LNCAP (cell line): ENCODE measurements at regions not wholly inside any gene's neighbourhood (a gene's known extent, or its start where the extent isn't known, plus 50 kb on each side); places are given as distances from the start of the nearest gene placed in this dataset.

Experiments used
- CTCF ChIP-seq: fragments of 450-650 bp; IDR thresholded peaks from 2 replicates; pipeline ENCODE4 v1.5.1; 2017; ENCODE audit warnings: mild to moderate bottlenecking

- no peak for TF ChIP-seq CTCF
Observed at GRCh38 chr1:90841473-90841872, 124.4 kb upstream of the BARHL2 start.

- TF ChIP-seq CTCF: no peak
Observed at GRCh38 chr1:90840352-90840751, 123.2 kb upstream of the BARHL2 start.

- no peak for TF ChIP-seq CTCF
Observed at GRCh38 chr1:90839323-90839722, 122.2 kb upstream of the BARHL2 start.

GRCh38 chr1:90838720-90839119 is 121.6 kb upstream of the BARHL2 start:
- no peak for TF ChIP-seq CTCF

GRCh38 chr1:90837420-90837819 is 120.3 kb upstream of the BARHL2 start:
- no peak for TF ChIP-seq CTCF

GRCh38 chr1:90836345-90836679 is 119.2 kb upstream of the BARHL2 start:
- TF ChIP-seq CTCF: no peak

GRCh38 chr1:90835661-90836344 is 118.7 kb upstream of the BARHL2 start:
- TF ChIP-seq CTCF: no peak
